Nucleus accumbens (tissue), 56 donors: ENCODE measurements at regions not wholly inside any gene's neighbourhood (a gene's known extent, or its start where the extent isn't known, plus 50 kb on each side); places are given as distances from the start of the nearest gene placed in this dataset.
"Not testable (repeated sequence)": the region's sequence is repeated elsewhere in the genome, so short reads cannot be mapped to it uniquely, and the experiment has no call there.

ENCODE experiments used
- DNase-seq, 56 donors: peaks; one replicate each; lab custom pipeline; 2025; lab: John Stamatoyannopoulos, UW

DNA sequence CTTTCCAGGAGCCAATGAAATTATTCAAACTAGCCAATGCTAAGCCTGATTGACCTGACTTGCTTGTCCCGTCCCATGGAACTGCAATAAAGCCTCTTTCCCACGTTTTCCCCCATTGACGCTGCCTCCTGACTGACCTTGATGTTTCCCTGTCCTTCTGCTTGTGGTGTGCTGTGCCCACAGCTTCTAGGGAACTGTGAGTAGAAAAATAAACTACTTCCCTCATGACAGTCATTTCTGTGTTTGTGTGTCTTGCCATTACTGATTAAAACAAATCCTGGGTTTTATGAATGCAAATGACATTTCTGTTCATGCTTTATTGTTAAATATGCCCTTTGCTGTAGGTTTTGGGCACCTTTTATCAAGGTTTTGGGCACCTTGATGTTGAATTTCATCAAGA is 91.3 kb upstream of the ABI1 start:
- no peak for DNase-seq

GRCh38 chr10:26951650-26952049 is 90.9 kb upstream of the ABI1 start:
- DNase-seq, result no peak

- no peak for DNase-seq
Observed at GRCh38 chr10:26950934-26951333, 90.2 kb upstream of the ABI1 start.

GRCh38 chr10:26946102-26946811 is 85.5 kb upstream of the ABI1 start:
- peak in 13 of 56 donors; percentile 4 to 39 (median 19) for DNase-seq

DNA sequence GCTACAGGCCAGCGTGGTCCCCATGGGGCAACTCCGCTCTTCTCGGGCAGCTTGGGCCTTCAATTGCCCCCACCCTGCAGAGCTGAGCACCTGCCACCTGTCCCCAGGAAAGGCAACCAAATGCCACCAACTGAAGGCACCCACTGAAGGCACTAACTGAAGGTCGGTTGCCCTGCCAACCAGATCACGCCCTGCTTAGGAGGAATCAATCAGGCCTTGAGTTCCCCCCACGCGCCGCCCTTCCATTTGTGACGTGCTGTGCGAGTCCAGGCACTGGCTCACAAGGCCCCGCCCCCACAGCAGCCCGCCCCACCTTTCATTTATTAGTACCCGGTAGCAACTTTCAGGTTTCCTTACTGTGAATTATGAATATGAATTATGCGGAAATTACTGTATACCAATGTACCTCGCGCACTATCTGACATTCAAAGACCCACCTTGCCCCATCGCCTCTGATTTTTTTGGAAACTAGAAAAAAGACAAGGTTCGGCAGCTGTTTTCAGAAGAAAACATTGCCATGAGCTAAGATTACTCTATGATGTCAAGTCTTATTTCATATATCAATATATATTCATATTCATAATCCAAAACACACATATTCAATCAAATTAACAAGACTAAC is 83.6 kb upstream of the ABI1 start:
- no peak for DNase-seq

- no peak for DNase-seq
Observed at GRCh38 chr10:26939962-26940354, 79.2 kb upstream of the ABI1 start.

GRCh38 chr10:26939290-26939961 is 78.7 kb upstream of the ABI1 start:
- peak in 1 of 56 donors; percentile 2 for DNase-seq

GRCh38 chr10:26938578-26938977 is 77.8 kb upstream of the ABI1 start:
- DNase-seq, result no peak

DNA sequence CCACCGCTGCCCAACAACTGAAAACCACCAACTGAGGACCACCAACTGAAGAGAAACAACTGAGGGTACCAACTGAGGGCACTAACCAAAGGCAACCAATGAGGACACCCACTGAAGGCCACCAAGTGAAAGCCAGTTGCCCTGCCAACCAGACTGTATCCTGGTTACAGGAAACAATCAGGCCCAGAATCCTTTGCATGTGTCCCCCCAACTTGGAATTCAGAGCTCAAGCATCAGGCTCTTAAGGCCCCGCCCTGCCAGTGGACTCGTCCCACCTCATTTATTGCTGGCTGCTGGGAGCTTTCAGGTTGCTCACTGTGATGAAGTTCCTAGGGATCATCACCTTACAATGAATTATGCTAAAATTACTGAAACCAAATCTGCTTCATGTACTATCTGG is 76.6 kb upstream of the ABI1 start:
- no peak for DNase-seq

DNA sequence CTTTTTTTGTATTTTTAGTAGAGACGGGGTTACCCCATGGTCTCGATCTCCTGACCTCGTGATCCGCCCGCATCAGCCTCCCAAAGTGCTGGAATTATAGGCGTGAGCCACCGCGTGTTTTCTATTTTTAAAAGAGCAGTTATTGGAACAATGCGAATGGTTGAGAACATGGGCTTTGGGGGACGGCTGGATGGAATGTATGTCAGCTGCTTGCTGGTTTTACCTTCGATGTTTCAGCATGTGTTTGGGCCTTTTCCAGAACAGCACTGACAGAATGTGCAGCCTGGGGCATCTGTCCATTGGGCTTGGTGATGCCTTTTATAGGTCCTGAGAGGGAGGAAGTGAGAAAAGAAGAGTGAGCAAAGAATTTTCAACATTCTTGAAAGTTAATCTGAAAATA is 73.4 kb upstream of the ABI1 start:
- DNase-seq, result not testable (repeated sequence)

DNA sequence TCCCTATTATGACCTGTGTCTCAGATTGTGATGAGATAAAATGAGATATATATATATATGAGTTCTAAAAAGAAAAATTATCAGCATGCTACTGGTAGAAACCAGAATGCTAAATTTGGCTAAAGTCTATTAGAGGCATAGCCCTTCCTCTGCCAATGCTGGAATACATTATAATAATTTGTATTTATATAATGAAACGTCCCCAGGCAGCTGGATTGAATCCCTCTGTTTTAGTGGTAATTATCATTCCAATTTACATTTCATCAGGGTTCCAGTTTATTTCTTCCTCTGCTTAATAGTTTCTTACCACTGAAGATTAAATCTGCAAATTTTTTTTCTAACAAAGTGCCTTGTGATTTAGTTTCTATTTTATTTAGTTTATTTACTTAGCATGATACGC is 71.8 kb upstream of the ABI1 start:
- DNase-seq, result no peak

DNA sequence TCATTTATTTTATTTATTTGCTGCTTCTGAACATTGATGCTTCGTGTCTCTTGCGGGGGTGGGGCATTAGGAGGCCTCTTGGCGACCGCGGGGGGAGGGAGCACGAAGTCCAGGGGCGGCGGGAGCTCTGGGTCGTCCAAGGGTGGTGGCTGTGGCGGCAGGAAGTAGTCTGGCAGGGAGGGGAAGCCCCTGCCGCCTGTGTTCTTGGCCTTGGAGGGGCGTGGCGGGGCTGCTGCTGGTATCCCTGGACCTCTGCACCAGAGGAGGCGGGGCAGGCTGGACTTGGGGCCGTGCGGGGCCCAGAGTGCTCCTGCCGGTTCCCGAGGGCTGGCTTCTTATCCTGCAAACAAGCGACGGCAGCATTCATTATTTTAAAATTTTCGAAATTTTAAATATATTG is 70.5 kb upstream of the ABI1 start:
- no peak for DNase-seq

DNA sequence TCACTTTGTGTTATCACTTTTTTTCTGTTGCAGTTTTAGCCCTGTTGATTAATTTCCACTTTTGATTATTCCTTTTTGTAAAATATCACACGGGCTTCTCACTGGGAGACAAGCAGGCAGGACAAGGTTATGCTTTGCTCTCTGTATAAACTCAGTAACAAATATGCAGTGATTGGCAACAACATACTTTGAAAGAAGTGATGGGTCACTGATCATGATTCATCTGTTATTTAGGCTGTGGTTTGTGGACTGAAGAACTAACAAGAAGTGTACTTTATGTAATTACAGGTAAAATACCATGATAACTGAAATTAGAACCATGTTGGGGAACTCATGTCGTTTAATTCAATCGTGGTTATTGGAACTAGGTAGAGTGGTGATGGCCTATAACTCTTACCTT is 62.1 kb upstream of the ABI1 start:
- not testable (repeated sequence) for DNase-seq

DNA sequence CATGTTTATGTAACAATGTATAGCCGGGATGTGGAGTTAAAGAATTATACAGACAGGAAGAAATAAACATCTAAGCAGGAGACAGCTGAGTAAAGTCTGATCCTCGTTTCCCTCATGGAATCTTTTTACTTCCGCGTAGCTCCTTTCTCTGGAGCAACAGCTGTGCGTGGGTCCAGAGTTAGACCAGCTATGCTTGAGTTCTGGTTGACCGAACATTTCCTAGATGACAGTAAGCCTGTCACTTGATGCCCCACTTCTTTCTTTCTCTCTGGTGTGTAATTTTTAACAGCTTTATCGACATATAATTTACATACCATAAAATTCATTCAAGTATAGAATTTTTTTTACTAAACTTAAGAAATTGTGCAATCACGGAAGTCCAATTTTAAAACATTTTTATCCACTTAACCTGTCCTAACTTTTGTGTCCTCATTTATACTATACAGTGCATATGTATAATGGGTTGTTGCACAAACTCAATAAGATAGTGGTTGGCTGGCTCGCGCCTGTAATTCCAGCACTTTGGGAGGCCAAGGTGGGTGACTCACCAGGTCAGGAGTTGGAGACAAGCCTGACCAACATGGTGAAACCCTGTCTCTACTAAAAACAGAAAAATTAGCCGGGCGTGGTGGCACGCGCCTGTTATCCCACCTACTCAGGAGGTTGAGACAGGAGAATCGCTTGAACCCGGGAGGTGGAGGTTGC is 58.5 kb upstream of the ABI1 start:
- not testable (repeated sequence) for DNase-seq

DNA sequence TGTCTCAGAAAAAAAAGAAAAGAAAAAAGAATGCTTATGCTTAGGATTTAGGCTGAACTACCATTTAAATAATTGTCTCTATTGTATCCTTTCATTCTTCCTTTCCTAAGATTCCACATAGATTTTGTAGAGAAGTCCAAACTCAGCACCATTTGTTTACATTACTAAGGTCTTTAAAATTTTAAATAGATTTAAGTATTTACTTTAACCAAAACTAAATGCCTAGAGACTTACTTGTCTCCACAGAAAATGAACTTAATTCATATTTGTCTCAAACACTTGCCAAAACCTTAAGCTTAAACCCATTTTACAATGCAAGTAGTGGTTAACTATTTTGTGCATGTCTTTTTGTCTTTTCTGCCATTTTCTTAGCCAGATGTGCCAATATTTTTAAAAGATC is 54.1 kb upstream of the ABI1 start:
- no peak for DNase-seq

DNA sequence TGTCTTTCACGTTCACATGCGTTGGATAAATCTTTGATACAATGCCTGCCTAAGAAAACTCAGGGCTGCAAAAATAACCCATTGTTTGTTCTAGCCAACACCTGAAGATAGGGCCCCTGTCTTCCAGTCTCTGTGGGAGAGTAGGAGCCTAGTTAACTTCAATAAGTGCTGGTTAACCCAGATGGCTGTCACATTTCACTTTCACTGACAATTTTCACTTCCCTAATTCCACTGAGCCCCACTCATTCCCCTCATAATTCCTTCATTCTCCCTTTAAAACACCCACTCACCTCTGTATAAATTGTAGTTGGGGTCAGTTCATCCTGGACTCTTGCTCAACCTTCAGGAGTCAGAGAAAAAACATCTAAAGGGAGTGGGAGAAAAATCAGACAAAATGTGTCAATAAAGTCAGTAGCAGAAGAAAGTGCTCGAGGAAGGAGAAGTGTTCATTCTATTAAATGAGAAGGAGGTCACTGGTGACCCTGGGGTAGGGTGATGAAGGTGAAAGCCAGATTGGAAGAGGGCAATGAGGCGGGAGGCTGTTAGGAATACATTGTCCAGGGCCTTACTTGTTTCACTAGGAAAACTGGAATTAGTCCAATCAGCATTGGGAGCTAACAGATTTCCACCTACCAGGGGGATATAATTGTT is 51.2 kb upstream of the ABI1 start:
- DNase-seq, result no peak
